Mucosa of descending colon (tissue), 3 donors: ENCODE measurements at regions not wholly inside any gene's neighbourhood (a gene's known extent, or its start where the extent isn't known, plus 50 kb on each side); places are given as distances from the start of the nearest gene placed in this dataset.

Experiments
- ATAC-seq: fragments of 200-7000 bp; cut with Tn5 transposase; one replicate; pipeline ENCODE4 v1.9.1; 2020; ENCODE audit warnings: mild to moderate bottlenecking, moderate library complexity
- DNase-seq, 3 donors: peaks; one replicate each; pipeline ENCODE4 v3.0.0-alpha.2; 2020
- H3K36me3 ChIP-seq: fragments of 200-600 bp; one replicate; pipeline ENCODE4 v1.8.0; 2021; ENCODE audit warnings: low read depth, mild to moderate bottlenecking
- H3K4me1 ChIP-seq: fragments of 200-600 bp; one replicate; pipeline ENCODE4 v1.8.0; 2021; ENCODE audit warnings: low read depth, mild to moderate bottlenecking
- H3K4me3 ChIP-seq: fragments of 200-600 bp; one replicate; pipeline ENCODE4 v1.8.0; 2021; ENCODE audit warnings: mild to moderate bottlenecking
- H3K9me3 ChIP-seq: fragments of 200-600 bp; one replicate; pipeline ENCODE4 v1.8.0; 2021; ENCODE audit warnings: mild to moderate bottlenecking
- CTCF ChIP-seq: fragments of 200-600 bp; IDR thresholded peaks from one replicate; pipeline ENCODE4 v1.8.0; 2022; ENCODE audit warnings: antibody characterized with exemption, mild to moderate bottlenecking
- intact Hi-C, 2 donors: fragments of 100-400 bp; cut with DNase I in 1 of 2; cut with micrococcal nuclease in 1 of 2; formaldehyde crosslinking; loops; one replicate each; pipeline versions ENCODE4 v1.11.0 to v1.11.1; 2022; cut with DNase I, micrococcal nuclease
- donor health status: DM: no; HTN: no; CAD: no; lungs with moderate emphysema.
- donor health status: DM: no; HTN: no; CAD: no.
- donor health status: DM: no; HTN: yes; CAD: no.

- no peak for TF ChIP-seq CTCF
- intact Hi-C loops = no loop called here
Measured at GRCh38 chr2:10970666-10971065, 58.9 kb downstream of the KCNF1 start.

GRCh38 chr2:10971161-10971887 is 59.6 kb downstream of the KCNF1 start:
- DNase-seq = no peak
- Histone ChIP-seq H3K36me3 (no peaks in the 10 kb centered on the region), H3K9me3 (no peaks in the 10 kb centered on the region), H3K4me3 (no peak overlapping the region), H3K4me1 (no peaks in the 10 kb centered on the region)
- intact Hi-C loops = no loop called here
- no peak for TF ChIP-seq CTCF
- ATAC-seq = no peak

More at GRCh38 chr2:10970666-10971065, 58.9 kb downstream of the KCNF1 start:
- DNase-seq (no peak), ATAC-seq (no peak)
- H3K4me3 ChIP-seq = no peak overlapping the region
- H3K9me3 ChIP-seq = no peaks in the 10 kb centered on the region
- no peaks in the 10 kb centered on the region for H3K4me1 ChIP-seq
- H3K36me3 ChIP-seq = no peaks in the 10 kb centered on the region

- no peak for DNase-seq
Measured at GRCh38 chr2:10971888-10972260, 60.1 kb downstream of the KCNF1 start.

GRCh38 chr2:10972683-10973433 is 61.1 kb downstream of the KCNF1 start:
- H3K36me3 ChIP-seq = no peaks in the 10 kb centered on the region
- no peaks in the 10 kb centered on the region for H3K9me3 ChIP-seq
- no peak overlapping the region for H3K4me3 ChIP-seq
- ATAC-seq = no peak
- no peak for DNase-seq
- TF ChIP-seq CTCF = no peak
- no peaks in the 10 kb centered on the region for H3K4me1 ChIP-seq
- intact Hi-C loops = no loop called here

More at GRCh38 chr2:10971888-10972260, 60.1 kb downstream of the KCNF1 start:
- ATAC-seq = no peak
- no peak for TF ChIP-seq CTCF
- Histone ChIP-seq H3K4me1 (no peaks in the 10 kb centered on the region), H3K9me3 (no peaks in the 10 kb centered on the region), H3K4me3 (no peak overlapping the region), H3K36me3 (no peaks in the 10 kb centered on the region)
- intact Hi-C loops = no loop called here

GRCh38 chr2:10973766-10974165 is 62.0 kb downstream of the KCNF1 start:
- Histone ChIP-seq H3K4me3 (no peak overlapping the region), H3K36me3 (no peaks in the 10 kb centered on the region), H3K4me1 (no peaks in the 10 kb centered on the region), H3K9me3 (no peaks in the 10 kb centered on the region)
- ATAC-seq (no peak), DNase-seq (no peak)
- no peak for TF ChIP-seq CTCF
- intact Hi-C loops = no loop called here
